ENCODE measurements at regions not wholly inside any gene's neighbourhood (a gene's known extent, or its start where the extent isn't known, plus 50 kb on each side); places are given as distances from the start of the nearest gene placed in this dataset.

DNA sequence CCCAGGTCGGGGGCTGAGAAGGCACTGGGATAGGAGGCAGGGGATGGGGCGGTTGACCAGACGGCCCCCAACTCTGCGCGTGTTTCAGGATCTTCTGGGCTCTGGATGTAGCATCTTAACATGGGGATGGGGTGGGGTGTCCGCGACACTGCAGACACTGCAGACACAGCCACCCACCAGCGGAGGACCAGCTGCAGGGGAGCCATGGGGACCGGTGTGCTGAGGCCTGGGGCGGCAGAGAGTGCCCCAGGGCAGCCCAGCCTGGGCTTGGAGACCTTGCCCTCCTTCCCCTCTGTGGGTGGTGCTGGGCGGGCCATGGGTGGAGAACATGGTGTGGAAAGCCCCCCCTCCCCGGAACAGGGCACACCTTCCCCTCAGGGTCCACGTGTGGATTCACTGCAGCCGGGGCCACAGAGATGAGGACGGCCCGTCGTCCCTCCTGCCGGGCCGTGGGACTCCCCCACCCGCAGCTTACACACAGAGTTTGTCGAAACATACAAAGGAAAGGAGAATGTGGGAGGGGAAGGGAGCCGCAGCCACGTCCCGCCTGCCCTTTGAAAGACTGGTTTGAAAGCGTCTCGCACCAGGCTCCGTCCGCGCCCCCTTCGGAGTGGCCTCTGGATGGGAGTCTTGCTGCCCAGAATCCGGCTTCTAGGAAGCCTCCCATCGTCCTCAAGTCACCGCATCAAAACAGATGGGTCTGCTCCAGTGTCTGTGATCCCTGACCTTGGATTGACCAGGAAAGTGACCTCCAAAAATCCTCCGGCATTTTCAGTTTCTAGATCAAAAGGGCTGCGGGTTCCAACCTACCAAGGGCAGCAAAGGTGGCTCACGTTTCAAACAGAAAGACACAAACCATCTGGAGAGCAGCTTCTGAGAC is 91.5 kb upstream of the TCERG1L start:
- H3K9ac ChIP-seq (ENCODE audit: insufficient read depth, low read length, poor library complexity, severe bottlenecking), result no peak overlapping the region
- no peaks in the 10 kb centered on the region for H3K36me3 Mint-ChIP-seq

DNA sequence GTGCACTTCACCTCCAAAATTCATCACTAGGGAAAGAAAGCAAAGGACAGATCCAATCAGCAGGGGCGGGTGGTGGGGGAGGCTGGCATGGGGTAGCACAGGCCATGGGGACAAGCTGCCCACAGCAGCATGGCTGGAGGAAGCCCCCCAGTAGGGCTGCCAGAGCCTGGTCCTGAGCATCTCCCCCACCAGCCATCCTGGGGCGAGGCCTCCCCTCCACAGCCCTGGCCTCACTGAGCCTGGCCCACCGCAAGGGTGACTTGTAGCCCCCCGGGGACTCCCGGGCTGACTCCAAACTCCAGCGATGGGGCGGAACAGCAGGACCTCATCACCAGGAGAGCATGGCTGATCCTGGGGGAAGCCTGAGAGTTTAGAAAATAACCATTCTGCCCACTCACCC is 92.4 kb upstream of the TCERG1L start:
- Histone ChIP-seq H4K20me1 (ENCODE audit: insufficient read depth, low read length) (no peaks in the 10 kb centered on the region), H2AFZ (ENCODE audit: insufficient read depth, low read depth, low read length, poor library complexity, severe bottlenecking) (no peak overlapping the region), H3K9me3 (replicated peaks in 1 of 2; ENCODE audit: control insufficient read depth in 1 of 2, insufficient read depth in 1 of 2, low read length in 2 of 2) (no peaks in the 10 kb centered on the region), H3K4me1 (ENCODE audit: control insufficient read depth in 1 of 2, insufficient read depth in 2 of 2, low read length in 2 of 2) (no peaks in the 10 kb centered on the region), H3K9ac (ENCODE audit: insufficient read depth, low read length, poor library complexity, severe bottlenecking) (no peak overlapping the region), H3K4me2 (replicated peaks; ENCODE audit: extremely low read depth, low read length, poor library complexity, severe bottlenecking) (no peak overlapping the region), H3K36me3 (replicated peaks in 1 of 2; ENCODE audit: control insufficient read depth in 1 of 2, insufficient read depth in 2 of 2, low read length in 2 of 2) (no peaks in the 10 kb centered on the region), H3K4me3 (replicated peaks in 1 of 3; ENCODE audit: low read depth in 2 of 3, low read length in 3 of 3) (no peak overlapping the region), H3K27ac (ENCODE audit: low read depth in 1 of 2, low read length in 2 of 2) (no peak overlapping the region), H3K27me3 (ENCODE audit: control insufficient read depth in 2 of 2, insufficient read depth in 2 of 2, low read length in 2 of 2) (no peaks in the 10 kb centered on the region), H3K79me2 (ENCODE audit: insufficient read depth, low read length) (no peaks in the 10 kb centered on the region)
- no peaks in the 10 kb centered on the region for H3K9me3 Mint-ChIP-seq
- H3K27me3 Mint-ChIP-seq (ENCODE audit: low read depth in 3 of 3), result peaks cover 0 to 2% (median 2%) of the 10 kb centered on the region in 3 donors
- no peaks in the 10 kb centered on the region for H3K36me3 Mint-ChIP-seq
- H3K27ac Mint-ChIP-seq, result no peak overlapping the region
- DNase-seq, result no peak
- intact Hi-C loops (cut with micrococcal nuclease), result no loop called here
- H3K4me1 Mint-ChIP-seq, result no peaks in the 10 kb centered on the region
- 77% methylated on average over 5 of the region's 7 CpGs for WGBS (ENCODE audit: insufficient coverage)
- no peak overlapping the region for H3K4me3 Mint-ChIP-seq
- TF ChIP-seq, protein P1, sequence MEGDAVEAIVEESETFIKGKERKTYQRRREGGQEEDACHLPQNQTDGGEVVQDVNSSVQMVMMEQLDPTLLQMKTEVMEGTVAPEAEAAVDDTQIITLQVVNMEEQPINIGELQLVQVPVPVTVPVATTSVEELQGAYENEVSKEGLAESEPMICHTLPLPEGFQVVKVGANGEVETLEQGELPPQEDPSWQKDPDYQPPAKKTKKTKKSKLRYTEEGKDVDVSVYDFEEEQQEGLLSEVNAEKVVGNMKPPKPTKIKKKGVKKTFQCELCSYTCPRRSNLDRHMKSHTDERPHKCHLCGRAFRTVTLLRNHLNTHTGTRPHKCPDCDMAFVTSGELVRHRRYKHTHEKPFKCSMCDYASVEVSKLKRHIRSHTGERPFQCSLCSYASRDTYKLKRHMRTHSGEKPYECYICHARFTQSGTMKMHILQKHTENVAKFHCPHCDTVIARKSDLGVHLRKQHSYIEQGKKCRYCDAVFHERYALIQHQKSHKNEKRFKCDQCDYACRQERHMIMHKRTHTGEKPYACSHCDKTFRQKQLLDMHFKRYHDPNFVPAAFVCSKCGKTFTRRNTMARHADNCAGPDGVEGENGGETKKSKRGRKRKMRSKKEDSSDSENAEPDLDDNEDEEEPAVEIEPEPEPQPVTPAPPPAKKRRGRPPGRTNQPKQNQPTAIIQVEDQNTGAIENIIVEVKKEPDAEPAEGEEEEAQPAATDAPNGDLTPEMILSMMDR (IDR thresholded peaks at IDR 0.05), result no peak

More for the DNA sequence above, 91.5 kb upstream of the TCERG1L start:
- Histone ChIP-seq H3K4me1 (ENCODE audit: control insufficient read depth in 1 of 2, insufficient read depth in 2 of 2, low read length in 2 of 2) (no peaks in the 10 kb centered on the region), H3K36me3 (replicated peaks in 1 of 2; ENCODE audit: control insufficient read depth in 1 of 2, insufficient read depth in 2 of 2, low read length in 2 of 2) (no peaks in the 10 kb centered on the region), H3K79me2 (ENCODE audit: insufficient read depth, low read length) (no peaks in the 10 kb centered on the region), H2AFZ (ENCODE audit: insufficient read depth, low read depth, low read length, poor library complexity, severe bottlenecking) (no peak overlapping the region), H3K9me3 (replicated peaks in 1 of 2; ENCODE audit: control insufficient read depth in 1 of 2, insufficient read depth in 1 of 2, low read length in 2 of 2) (no peaks in the 10 kb centered on the region), H3K27me3 (ENCODE audit: control insufficient read depth in 2 of 2, insufficient read depth in 2 of 2, low read length in 2 of 2) (no peaks in the 10 kb centered on the region), H3K27ac (ENCODE audit: low read depth in 1 of 2, low read length in 2 of 2) (no peak overlapping the region), H3K4me2 (replicated peaks; ENCODE audit: extremely low read depth, low read length, poor library complexity, severe bottlenecking) (no peak overlapping the region), H3K4me3 (replicated peaks in 1 of 3; ENCODE audit: low read depth in 2 of 3, low read length in 3 of 3) (no peak overlapping the region), H4K20me1 (ENCODE audit: insufficient read depth, low read length) (no peaks in the 10 kb centered on the region)
- Mint-ChIP-seq H3K4me3 (no peak overlapping the region), H3K27me3 (ENCODE audit: low read depth in 3 of 3) (peaks cover 0 to 2% (median 2%) of the 10 kb centered on the region in 3 donors), H3K27ac (no peak overlapping the region), H3K4me1 (no peaks in the 10 kb centered on the region), H3K9me3 (no peaks in the 10 kb centered on the region)
- 86% methylated on average over 26 of the region's 36 CpGs for WGBS (ENCODE audit: insufficient coverage)
- intact Hi-C loops (cut with micrococcal nuclease), result no loop called here
- DNase-seq, result no peak
- TF ChIP-seq, protein P1 (IDR thresholded peaks at IDR 0.05), result no peak

Measured in CD14-positive monocyte (primary cell).